ENCODE measurements at regions not wholly inside any gene's neighbourhood (a gene's known extent, or its start where the extent isn't known, plus 50 kb on each side); places are given as distances from the start of the nearest gene placed in this dataset.

GRCh38 chr1:199858856-199859255, 168.7 kb upstream of the NR5A2 start:
- ChIA-PET POLR2A (no interaction called here), CTCF (no interaction called here)
- Histone ChIP-seq H3K9me3 (no peaks in the 10 kb centered on the region), H3K4me1 (peaks cover 20% of the 10 kb centered on the region), H3K27me3 (replicated peaks; ENCODE audit: control insufficient read depth, insufficient read depth, low read length) (no peaks in the 10 kb centered on the region), H3K4me3 (ENCODE audit: low read depth, low read length) (no peak overlapping the region), H3K36me3 (ENCODE audit: control insufficient read depth, insufficient read depth, low read length) (no peaks in the 10 kb centered on the region)
- intact Hi-C loops (cut with micrococcal nuclease; ENCODE audit: unreplicated experiment): no loop called here
- Mint-ChIP-seq H3K4me1 (ENCODE audit: low read depth, unreplicated experiment) (peaks cover 19% of the 10 kb centered on the region), H3K9me3 (ENCODE audit: unreplicated experiment) (no peaks in the 10 kb centered on the region), H3K36me3 (ENCODE audit: insufficient read depth, unreplicated experiment) (no peaks in the 10 kb centered on the region), H3K27ac (ENCODE audit: unreplicated experiment) (no peak overlapping the region), H3K4me3 (ENCODE audit: unreplicated experiment) (no peak overlapping the region), H3K27me3 (ENCODE audit: insufficient read depth, unreplicated experiment) (no peaks in the 10 kb centered on the region)
- TF ChIP-seq CTCF (IDR thresholded peaks at IDR 0.05; ENCODE audit: insufficient read depth in 1 of 2, low read depth in 1 of 2, low read length in 1 of 2, severe bottlenecking in 1 of 2, unreplicated experiment in 1 of 2): no peak
- no peak for DNase-seq
- BruUV-seq (replicated peaks): no TSS peak

GRCh38 chr1:199859491-199859933, 168.0 kb upstream of the NR5A2 start:
- peaks cover 20% of the 10 kb centered on the region for H3K4me1 ChIP-seq
- Mint-ChIP-seq H3K4me1 (ENCODE audit: low read depth, unreplicated experiment) (peaks cover 19% of the 10 kb centered on the region), H3K27ac (ENCODE audit: unreplicated experiment) (no peak overlapping the region), H3K27me3 (ENCODE audit: insufficient read depth, unreplicated experiment) (no peaks in the 10 kb centered on the region), H3K4me3 (ENCODE audit: unreplicated experiment) (no peak overlapping the region), H3K9me3 (ENCODE audit: unreplicated experiment) (peaks cover 4% of the 10 kb centered on the region), H3K36me3 (ENCODE audit: insufficient read depth, unreplicated experiment) (no peaks in the 10 kb centered on the region)
- H3K27me3 ChIP-seq (replicated peaks; ENCODE audit: control insufficient read depth, insufficient read depth, low read length): no peaks in the 10 kb centered on the region
- ChIA-PET POLR2A (no interaction called here), CTCF (no interaction called here)
- no peaks in the 10 kb centered on the region for H3K36me3 ChIP-seq (ENCODE audit: control insufficient read depth, insufficient read depth, low read length)
- no peaks in the 10 kb centered on the region for H3K9me3 ChIP-seq
- no peak overlapping the region for H3K4me3 ChIP-seq (ENCODE audit: low read depth, low read length)
- DNase-seq: no peak
- BruUV-seq (replicated peaks): no TSS peak
- intact Hi-C loops (cut with micrococcal nuclease; ENCODE audit: unreplicated experiment): no loop called here
- TF ChIP-seq CTCF (IDR thresholded peaks at IDR 0.05; ENCODE audit: insufficient read depth in 1 of 2, low read depth in 1 of 2, low read length in 1 of 2, severe bottlenecking in 1 of 2, unreplicated experiment in 1 of 2): no peak

GRCh38 chr1:199861020-199861795, 166.3 kb upstream of the NR5A2 start:
- H3K27me3 ChIP-seq (replicated peaks; ENCODE audit: control insufficient read depth, insufficient read depth, low read length): no peaks in the 10 kb centered on the region
- Mint-ChIP-seq H3K4me1 (ENCODE audit: low read depth, unreplicated experiment) (peaks cover 12% of the 10 kb centered on the region), H3K9me3 (ENCODE audit: unreplicated experiment) (peaks cover 10% of the 10 kb centered on the region), H3K4me3 (ENCODE audit: unreplicated experiment) (no peak overlapping the region), H3K27me3 (ENCODE audit: insufficient read depth, unreplicated experiment) (no peaks in the 10 kb centered on the region), H3K36me3 (ENCODE audit: insufficient read depth, unreplicated experiment) (no peaks in the 10 kb centered on the region), H3K27ac (ENCODE audit: unreplicated experiment) (no peak overlapping the region)
- no peak for TF ChIP-seq CTCF (IDR thresholded peaks at IDR 0.05; ENCODE audit: insufficient read depth in 1 of 2, low read depth in 1 of 2, low read length in 1 of 2, severe bottlenecking in 1 of 2, unreplicated experiment in 1 of 2)
- ChIA-PET CTCF (no interaction called here), POLR2A (no interaction called here)
- H3K4me3 ChIP-seq (ENCODE audit: low read depth, low read length): no peak overlapping the region
- intact Hi-C loops (cut with micrococcal nuclease; ENCODE audit: unreplicated experiment): no loop called here
- BruUV-seq (replicated peaks): no TSS peak
- H3K36me3 ChIP-seq (ENCODE audit: control insufficient read depth, insufficient read depth, low read length): no peaks in the 10 kb centered on the region
- no peaks in the 10 kb centered on the region for H3K9me3 ChIP-seq
- peaks cover 14% of the 10 kb centered on the region for H3K4me1 ChIP-seq
- DNase-seq: no peak

Measured in Caco-2 (cell line).